Neuronal stem cell (in vitro differentiated cells): ENCODE measurements at regions not wholly inside any gene's neighbourhood (a gene's known extent, or its start where the extent isn't known, plus 50 kb on each side); places are given as distances from the start of the nearest gene placed in this dataset.

Experiments
- DNase-seq: peaks from one replicate; pipeline ENCODE4 v3.0.0-alpha.2; 2013; ENCODE audit warnings: low spot score
- H2AFZ ChIP-seq: one replicate; pipeline ENCODE4 v1.6.1; 2013; ENCODE audit warnings: mild to moderate bottlenecking, low read length, inconsistent platforms
- H2AK5ac ChIP-seq: 2 replicates; pipeline ENCODE4 v1.6.1; 2013; ENCODE audit warnings: low read depth, mild to moderate bottlenecking, inconsistent platforms, low read length, moderate library complexity, mixed read lengths
- H2BK120ac ChIP-seq: 2 replicates; pipeline ENCODE4 v1.6.1; 2013; ENCODE audit warnings: low read depth, mild to moderate bottlenecking, inconsistent platforms, low read length, moderate library complexity, mixed read lengths
- H2BK12ac ChIP-seq: one replicate; pipeline ENCODE4 v1.6.1; 2013; ENCODE audit warnings: low read length, inconsistent platforms
- H2BK15ac ChIP-seq: 2 replicates; pipeline ENCODE4 v1.6.1; 2013; ENCODE audit warnings: mild to moderate bottlenecking, low read length, inconsistent platforms, mixed read lengths
- H2BK5ac ChIP-seq: one replicate; pipeline ENCODE4 v1.6.1; 2013; ENCODE audit warnings: inconsistent platforms, mild to moderate bottlenecking, low read length, moderate library complexity
- H3K14ac ChIP-seq: one replicate; pipeline ENCODE4 v1.6.1; 2013; ENCODE audit warnings: low read length, inconsistent platforms
- H3K18ac ChIP-seq: 2 replicates; pipeline ENCODE4 v1.6.1; 2013; ENCODE audit warnings: low read length, inconsistent platforms
- H3K23ac ChIP-seq: 2 replicates; pipeline ENCODE4 v1.6.1; 2013; ENCODE audit warnings: low read depth, mild to moderate bottlenecking, mixed read lengths, low read length, inconsistent platforms; ENCODE audit not compliant: poor library complexity
- H3K27ac ChIP-seq: replicated peaks from 3 replicates; pipeline ENCODE4 v1.5.1; 2013; ENCODE audit warnings: low read length, inconsistent platforms
- H3K27me3 ChIP-seq, 3 experiments: 2 replicates each; pipeline ENCODE4 v1.6.1; 2013; ENCODE audit warnings: low read length in 3 of 3, mild to moderate bottlenecking in 2 of 3, inconsistent platforms in 1 of 3, low read depth in 1 of 3, mixed read lengths in 1 of 3, moderate library complexity in 1 of 3; ENCODE audit not compliant: control insufficient read depth in 3 of 3, insufficient read depth in 3 of 3
- H3K36me3 ChIP-seq, 2 donors: replicated peaks in 1 of 2; 2 replicates each; pipeline ENCODE4 v1.6.1; 2013; ENCODE audit warnings: low read length in 2 of 2; ENCODE audit not compliant: control insufficient read depth in 2 of 2, insufficient read depth in 2 of 2
- H3K4ac ChIP-seq: 2 replicates; pipeline ENCODE4 v1.6.1; 2013; ENCODE audit warnings: inconsistent platforms, mild to moderate bottlenecking, low read length, moderate library complexity
- H3K4me1 ChIP-seq, 2 donors: 1 replicate in 1 of 2; 2 replicates in 1 of 2; pipeline ENCODE4 v1.6.1; 2013; ENCODE audit warnings: low read length in 2 of 2, low read depth in 1 of 2; ENCODE audit not compliant: control insufficient read depth in 2 of 2, insufficient read depth in 1 of 2
- H3K4me2 ChIP-seq: one replicate; pipeline ENCODE4 v1.6.1; 2013; ENCODE audit warnings: mild to moderate bottlenecking, low read length, inconsistent platforms; ENCODE audit not compliant: insufficient read depth, poor library complexity, severe bottlenecking
- H3K4me3 ChIP-seq, 2 donors: 2 replicates each; pipeline ENCODE4 v1.5.1; 2013; ENCODE audit warnings: low read length in 2 of 2, mild to moderate bottlenecking in 2 of 2, inconsistent platforms in 1 of 2, moderate library complexity in 1 of 2
- H3K79me1 ChIP-seq: one replicate; pipeline ENCODE4 v1.6.1; 2013; ENCODE audit warnings: low read depth, mild to moderate bottlenecking, inconsistent platforms, low read length, moderate library complexity
- H3K9ac ChIP-seq: one replicate; pipeline ENCODE4 v1.6.1; 2013; ENCODE audit warnings: mild to moderate bottlenecking, low read depth, low read length, inconsistent platforms; ENCODE audit not compliant: poor library complexity
- H3K9me3 ChIP-seq, 2 donors: replicated peaks in 1 of 2; 2 replicates each; pipeline versions ENCODE3 to v1.6.1; 2013; ENCODE audit warnings: low read length in 2 of 2, mild to moderate bottlenecking in 2 of 2, inconsistent platforms in 1 of 2, low read depth in 1 of 2, mixed read lengths in 1 of 2, moderate library complexity in 1 of 2; ENCODE audit not compliant: control insufficient read depth in 2 of 2, insufficient read depth in 1 of 2
- H4K8ac ChIP-seq: one replicate; pipeline ENCODE4 v1.6.1; 2013; ENCODE audit warnings: low read depth, mild to moderate bottlenecking, inconsistent platforms, low read length, moderate library complexity
- H4K91ac ChIP-seq: one replicate; pipeline ENCODE4 v1.6.1; 2013; ENCODE audit warnings: low read length, low read depth, mild to moderate bottlenecking, inconsistent platforms; ENCODE audit not compliant: poor library complexity
- WGBS, 2 donors: extraction: QIAGEN DNeasy Blood & Tissue Kit; methylation state at CpG; one replicate each; pipeline ENCODE4 v1.1.7; 2013; ENCODE audit warnings: missing lambda C conversion rate in 2 of 2, mixed read lengths in 1 of 2; ENCODE audit not compliant: insufficient read length in 2 of 2, insufficient replicate concordance in 1 of 2; ENCODE audit errors: extremely low coverage in 2 of 2; 5-methylcytosine and 5-hydroxymethylcytosine counted together

DNA sequence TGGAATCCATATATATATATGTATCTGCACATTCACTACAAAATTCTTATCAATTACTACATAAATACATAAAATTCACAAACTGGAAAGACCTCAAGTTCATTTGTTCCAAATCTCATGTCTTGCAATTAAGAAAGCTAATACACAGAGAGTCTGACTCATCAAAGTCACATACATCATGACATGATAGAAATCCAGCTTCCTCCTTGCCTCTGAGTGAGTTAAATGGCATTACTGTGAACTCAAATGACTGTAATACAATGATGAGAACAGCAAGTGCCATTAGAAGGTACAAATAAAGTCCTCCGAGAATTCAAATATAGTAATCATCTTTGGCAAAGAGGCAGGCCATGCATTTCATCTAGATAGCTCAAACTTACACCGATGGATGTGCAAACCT lies 55.1 kb upstream of the AGTR1 start:
- Histone ChIP-seq H3K9me3 (no peaks in the 10 kb centered on the region), H2BK12ac (no peak overlapping the region), H3K27ac (no peak overlapping the region), H3K4ac (no peak overlapping the region), H3K4me2 (no peak overlapping the region), H4K8ac (no peak overlapping the region), H3K4me1 (peaks cover 2 to 4% of the 10 kb centered on the region in 2 donors), H3K27me3 (peaks cover 0 to 2% (median 0%) of the 10 kb centered on the region in 3 experiments), H2BK120ac (no peak overlapping the region), H2AFZ (no peak overlapping the region), H3K9ac (no peak overlapping the region), H3K36me3 (no peaks in the 10 kb centered on the region), H3K79me1 (no peaks in the 10 kb centered on the region), H4K91ac (no peak overlapping the region), H2BK15ac (no peak overlapping the region), H2AK5ac (no peak overlapping the region), H3K18ac (no peak overlapping the region), H3K14ac (no peak overlapping the region), H3K4me3 (no peak overlapping the region), H2BK5ac (no peak overlapping the region), H3K23ac (no peak overlapping the region)
- DNase-seq: no peak
- WGBS, 2 donors: no CpG with 5 or more reads among the region's 2 CpGs

DNA sequence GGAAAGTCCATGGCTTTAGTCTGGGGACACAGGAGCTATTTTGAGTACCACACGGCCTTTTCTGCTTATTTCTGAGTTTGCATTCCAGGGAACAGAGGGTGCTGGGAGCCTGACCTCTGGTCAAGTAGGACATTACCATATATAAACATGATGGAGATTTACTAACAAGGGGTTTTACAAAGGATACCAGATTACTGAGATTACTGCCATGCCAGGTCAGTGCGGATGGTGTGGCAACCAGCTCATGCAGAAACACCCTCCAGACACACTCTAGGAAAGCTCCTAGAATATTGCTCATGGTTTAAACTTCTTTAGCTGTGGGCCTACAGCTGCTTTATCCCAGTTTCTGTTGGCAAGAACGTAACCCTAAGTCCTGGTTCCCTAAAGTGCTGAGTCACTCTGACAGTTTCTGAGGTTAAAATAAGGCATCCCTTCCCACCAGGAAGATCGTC lies 54.3 kb upstream of the AGTR1 start:
- Histone ChIP-seq H3K18ac (no peak overlapping the region), H3K27ac (no peak overlapping the region), H4K91ac (no peak overlapping the region), H2AK5ac (no peak overlapping the region), H3K4me1 (peaks cover 2 to 4% of the 10 kb centered on the region in 2 donors), H3K4me3 (no peak overlapping the region), H2BK120ac (no peak overlapping the region), H4K8ac (no peak overlapping the region), H3K14ac (no peak overlapping the region), H3K9ac (no peak overlapping the region), H3K4ac (no peak overlapping the region), H3K79me1 (no peaks in the 10 kb centered on the region), H3K23ac (no peak overlapping the region), H3K4me2 (no peak overlapping the region), H3K36me3 (no peaks in the 10 kb centered on the region), H2AFZ (peak overlapping the region; percentile 26), H2BK5ac (no peak overlapping the region), H3K27me3 (peaks cover 0 to 2% (median 0%) of the 10 kb centered on the region in 3 experiments), H3K9me3 (no peaks in the 10 kb centered on the region), H2BK15ac (no peak overlapping the region), H2BK12ac (no peak overlapping the region)
- WGBS, 2 donors: no CpG with 5 or more reads among the region's 4 CpGs
- no peak for DNase-seq

DNA sequence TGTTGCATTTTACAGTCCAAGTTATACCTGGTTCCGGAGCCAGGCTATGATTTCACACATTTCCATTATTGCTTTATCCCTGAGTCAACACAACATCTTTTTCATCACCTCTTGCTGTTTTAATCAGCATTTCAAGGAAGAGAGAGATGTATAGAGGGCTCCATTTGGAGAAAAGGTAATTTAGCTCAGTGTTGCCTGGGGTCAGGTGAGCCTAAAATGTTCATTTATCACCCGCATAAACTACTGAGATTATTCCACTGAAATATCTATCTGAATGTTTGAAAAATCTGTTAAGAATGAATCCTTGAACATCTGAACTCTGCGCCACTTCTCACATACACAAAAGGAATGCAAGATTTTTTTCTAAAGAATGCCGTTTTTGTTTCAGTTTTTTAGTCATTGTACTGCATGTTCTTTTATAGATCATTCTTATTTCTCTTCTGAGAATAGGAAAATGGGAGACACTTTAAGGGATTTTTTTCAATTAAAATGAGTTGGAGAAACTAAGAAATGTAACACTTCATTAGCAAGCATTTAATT lies 51.5 kb upstream of the AGTR1 start:
- no CpG with 5 or more reads among the region's 4 CpGs for WGBS, 2 donors
- no peak overlapping the region for H2AFZ ChIP-seq
- no peaks in the 10 kb centered on the region for H3K9me3 ChIP-seq
- H2BK15ac ChIP-seq: no peak overlapping the region
- no peak overlapping the region for H2BK120ac ChIP-seq
- no peak overlapping the region for H3K4me3 ChIP-seq
- H3K4me2 ChIP-seq: no peak overlapping the region
- no peak overlapping the region for H2BK5ac ChIP-seq
- no peak overlapping the region for H4K8ac ChIP-seq
- no peak overlapping the region for H3K18ac ChIP-seq
- no peak overlapping the region for H3K4ac ChIP-seq
- no peaks in the 10 kb centered on the region for H3K79me1 ChIP-seq
- no peak overlapping the region for H2AK5ac ChIP-seq
- no peak overlapping the region for H3K23ac ChIP-seq
- no peak overlapping the region for H3K9ac ChIP-seq
- no peak overlapping the region for H3K14ac ChIP-seq
- no peak overlapping the region for H4K91ac ChIP-seq
- H2BK12ac ChIP-seq: no peak overlapping the region
- no peaks in the 10 kb centered on the region for H3K27me3 ChIP-seq
- no peaks in the 10 kb centered on the region for H3K36me3 ChIP-seq
- no peak overlapping the region for H3K27ac ChIP-seq
- DNase-seq: no peak
- H3K4me1 ChIP-seq: peaks cover 2 to 4% of the 10 kb centered on the region in 2 donors
